IMR-90 (cell line): ENCODE measurements at regions not wholly inside any gene's neighbourhood (a gene's known extent, or its start where the extent isn't known, plus 50 kb on each side); places are given as distances from the start of the nearest gene placed in this dataset.

Experiments
- ATAC-seq: fragments of 200-7000 bp; cut with Tn5 transposase; 2 replicates; pipeline ENCODE4 v1.9.1; 2020; ENCODE audit warnings: low read depth, mild to moderate bottlenecking, moderate library complexity
- BruUV-seq: library from RNA; stranded (reverse); fragments of 400-500 nt; replicated peaks from 2 replicates; lab custom pipeline; 2021; lab: Mats Ljungman, UMichigan
- CTCF ChIA-PET: fragments of 300-600 bp; formaldehyde crosslinking; extraction: SDS; loops from one replicate; lab custom pipeline; 2021; ENCODE audit warnings: antibody characterized with exemption; lab: Yijun Ruan, JAX
- POLR2A ChIA-PET: fragments of 300-600 bp; sonication (Branson Sonifier 250); formaldehyde crosslinking; loops from one replicate; lab custom pipeline; 2022; ENCODE audit warnings: antibody characterized with exemption; ENCODE audit not compliant: unreplicated experiment; lab: Charles Lee
- DNase-seq: peaks from one replicate; pipeline ENCODE4 v3.0.0; 2013
- H2AFZ ChIP-seq: replicated peaks from 2 replicates; pipeline ENCODE3; 2013; ENCODE audit warnings: low read length, mild to moderate bottlenecking; ENCODE audit not compliant: poor library complexity
- H2AK5ac ChIP-seq: 2 replicates; pipeline ENCODE4 v1.6.1; 2013; ENCODE audit warnings: low read depth, low read length, inconsistent platforms
- H2AK9ac ChIP-seq: replicated peaks from 2 replicates; pipeline ENCODE3; 2013; ENCODE audit warnings: mild to moderate bottlenecking, low read depth, low read length, moderate library complexity; ENCODE audit not compliant: poor library complexity
- H2BK120ac ChIP-seq: 2 replicates; pipeline ENCODE4 v1.6.1; 2013; ENCODE audit warnings: low read depth, low read length, inconsistent platforms
- H2BK15ac ChIP-seq: 3 replicates; pipeline ENCODE4 v1.6.1; 2013; ENCODE audit warnings: low read depth, low read length, inconsistent platforms
- H2BK20ac ChIP-seq: 2 replicates; pipeline ENCODE4 v1.6.1; 2013; ENCODE audit warnings: low read depth, mild to moderate bottlenecking, inconsistent platforms, low read length, moderate library complexity
- H2BK5ac ChIP-seq: 2 replicates; pipeline ENCODE4 v1.6.1; 2013; ENCODE audit warnings: mild to moderate bottlenecking, low read depth, low read length, inconsistent platforms; ENCODE audit not compliant: poor library complexity, severe bottlenecking
- H3K14ac ChIP-seq: replicated peaks from 2 replicates; pipeline ENCODE4 v1.6.1; 2013; ENCODE audit warnings: low read depth, low read length, inconsistent platforms
- H3K18ac ChIP-seq: 2 replicates; pipeline ENCODE4 v1.6.1; 2013; ENCODE audit warnings: low read depth, low read length, control low read depth
- H3K23ac ChIP-seq: 2 replicates; pipeline ENCODE4 v1.6.1; 2013; ENCODE audit warnings: low read depth, low read length, inconsistent platforms
- H3K27ac ChIP-seq: 2 replicates; pipeline ENCODE4 v1.5.1; 2013; ENCODE audit warnings: mild to moderate bottlenecking, control low read depth, low read length; ENCODE audit not compliant: insufficient read depth
- H3K27me3 ChIP-seq: 2 replicates; pipeline ENCODE4 v1.6.1; 2013; ENCODE audit warnings: low read length; ENCODE audit not compliant: control insufficient read depth, insufficient read depth
- H3K36me3 ChIP-seq: 2 replicates; pipeline ENCODE4 v1.6.1; 2013; ENCODE audit warnings: low read length, mixed read lengths; ENCODE audit not compliant: control insufficient read depth, insufficient read depth
- H3K4ac ChIP-seq: 2 replicates; pipeline ENCODE4 v1.6.1; 2013; ENCODE audit warnings: low read depth, low read length, inconsistent platforms
- H3K4me1 ChIP-seq: 2 replicates; pipeline ENCODE4 v1.6.1; 2013; ENCODE audit warnings: low read length, mixed read lengths; ENCODE audit not compliant: control insufficient read depth, insufficient read depth
- H3K4me2 ChIP-seq: 2 replicates; pipeline ENCODE4 v1.6.1; 2013; ENCODE audit warnings: low read depth, mild to moderate bottlenecking, control low read depth, low read length, moderate library complexity
- H3K4me3 ChIP-seq: 2 replicates; pipeline ENCODE4 v1.5.1; 2013; ENCODE audit warnings: low read depth, mild to moderate bottlenecking, control low read depth, low read length, moderate library complexity; ENCODE audit not compliant: insufficient read depth
- H3K56ac ChIP-seq: 2 replicates; pipeline ENCODE4 v1.6.1; 2013; ENCODE audit warnings: low read length, inconsistent platforms; ENCODE audit not compliant: insufficient read depth; ENCODE audit errors: extremely low read depth
- H3K79me1 ChIP-seq, 2 experiments: 2 replicates each; pipeline ENCODE4 v1.6.1; 2013; ENCODE audit warnings: low read length in 2 of 2, inconsistent platforms in 1 of 2, low read depth in 1 of 2
- H3K9ac ChIP-seq: 2 replicates; pipeline ENCODE4 v1.6.1; 2013; ENCODE audit warnings: low read depth, low read length, control low read depth
- H3K9me1 ChIP-seq: 2 replicates; pipeline ENCODE4 v1.6.1; 2013; ENCODE audit warnings: low read length, inconsistent platforms; ENCODE audit not compliant: insufficient read depth
- H3K9me3 ChIP-seq: 2 replicates; pipeline ENCODE4 v1.6.1; 2013; ENCODE audit warnings: low read length; ENCODE audit not compliant: control insufficient read depth, insufficient read depth
- H4K20me1 ChIP-seq: 2 replicates; pipeline ENCODE4 v1.6.1; 2013; ENCODE audit warnings: low read length, inconsistent platforms; ENCODE audit not compliant: insufficient read depth
- H4K5ac ChIP-seq: 2 replicates; pipeline ENCODE4 v1.6.1; 2013; ENCODE audit warnings: mild to moderate bottlenecking, low read depth, low read length, control low read depth
- H4K8ac ChIP-seq, 2 experiments: 2 replicates each; pipeline ENCODE4 v1.6.1; 2013; ENCODE audit warnings: low read depth in 2 of 2, low read length in 2 of 2, control low read depth in 1 of 2, inconsistent platforms in 1 of 2
- H4K91ac ChIP-seq: 2 replicates; pipeline ENCODE4 v1.6.1; 2013; ENCODE audit warnings: low read depth, low read length, inconsistent platforms; ENCODE audit not compliant: insufficient read depth
- BHLHE40 ChIP-seq: fragments of 150-350 bp; IDR thresholded peaks from 2 replicates; pipeline ENCODE4 v1.6.1; 2016; ENCODE audit warnings: mild to moderate bottlenecking, low read depth, low read length
- CEBPB ChIP-seq: IDR thresholded peaks from 2 replicates; pipeline ENCODE4 v1.6.1; 2012; ENCODE audit warnings: low read depth, low read length, improper control_type of control experiment
- CHD1 ChIP-seq: IDR thresholded peaks from 2 replicates; pipeline ENCODE4 v1.6.1; 2012; ENCODE audit warnings: low read depth, low read length, improper control_type of control experiment
- FOS ChIP-seq: fragments of 150-350 bp; IDR thresholded peaks from 2 replicates; pipeline ENCODE4 v1.6.1; 2016; ENCODE audit warnings: low read depth, low read length
- MAFK ChIP-seq: IDR thresholded peaks from 2 replicates; pipeline ENCODE4 v1.6.1; 2012; ENCODE audit warnings: low read depth, low read length, improper control_type of control experiment
- MAZ ChIP-seq: IDR thresholded peaks from 2 replicates; pipeline ENCODE4 v1.6.1; 2012; ENCODE audit warnings: low read depth, mild to moderate bottlenecking, low read length, improper control_type of control experiment, moderate library complexity, borderline replicate concordance
- MXI1 ChIP-seq: IDR thresholded peaks from 2 replicates; pipeline ENCODE4 v1.6.1; 2012; ENCODE audit warnings: low read depth, mild to moderate bottlenecking, low read length, moderate library complexity, borderline replicate concordance
- NFE2L2 ChIP-seq: fragments of 150-350 bp; IDR thresholded peaks from 2 replicates; pipeline ENCODE4 v1.6.1; 2016; ENCODE audit warnings: low read depth, mild to moderate bottlenecking, low read length
- POLR2A ChIP-seq: IDR thresholded peaks from 2 replicates; pipeline ENCODE4 v1.6.1; 2012; ENCODE audit warnings: mild to moderate bottlenecking, low read depth, low read length
- RAD21 ChIP-seq: IDR thresholded peaks from 2 replicates; pipeline ENCODE4 v1.6.1; 2012; ENCODE audit warnings: low read length, improper control_type of control experiment
- RCOR1 ChIP-seq: IDR thresholded peaks from 2 replicates; pipeline ENCODE4 v1.6.1; 2012; ENCODE audit warnings: mild to moderate bottlenecking, low read length, improper control_type of control experiment; ENCODE audit not compliant: insufficient replicate concordance
- RFX5 ChIP-seq: IDR thresholded peaks from 2 replicates; pipeline ENCODE4 v1.8.0; 2012; ENCODE audit warnings: low read depth, mild to moderate bottlenecking, low read length, moderate library complexity
- SMC3 ChIP-seq: fragments of 150-350 bp; IDR thresholded peaks from 2 replicates; pipeline ENCODE4 v1.6.1; 2016; ENCODE audit warnings: low read depth, mild to moderate bottlenecking, antibody characterized with exemption, low read length, moderate library complexity
- dilution Hi-C: fragments of 300-500 bp; cut with HindIII; formaldehyde crosslinking; loops from one replicate; pipeline ENCODE4 v1.14.3; 2018; ENCODE audit warnings: low sequenced_read_pairs; ENCODE audit not compliant: unreplicated experiment
- in situ Hi-C: fragments of 300-500 bp; cut with MboI; formaldehyde crosslinking; loops from 3 replicates; pipeline ENCODE4 v1.14.3; 2019; ENCODE audit warnings: low sequenced_read_pairs, inconsistent platforms, mixed read lengths
- intact Hi-C: fragments of 100-400 bp; cut with micrococcal nuclease; formaldehyde crosslinking; loops from 2 replicates; pipeline ENCODE4 v1.10.0; 2022
- TF ChIP-seq, protein P1 (sequence below): fragments of 150-350 bp; IDR thresholded peaks from 2 replicates; pipeline ENCODE4 v1.6.1; 2017; ENCODE audit warnings: mild to moderate bottlenecking, antibody characterized with exemption, low read length, low read depth
- TF ChIP-seq, protein P2 (sequence below): fragments of 150-350 bp; IDR thresholded peaks from 2 replicates; pipeline ENCODE4 v1.6.1; 2016; ENCODE audit warnings: low read depth, mild to moderate bottlenecking, low read length, moderate library complexity, borderline replicate concordance

GRCh38 chr12:91952916-91953315 lies 192.7 kb downstream of the BTG1 start:
- Histone ChIP-seq H3K9me3 (peaks cover 2% of the 10 kb centered on the region; the same call in 1 of the 2 replicates), H3K27me3 (no peaks in the 10 kb centered on the region), H3K4me2 (no peak overlapping the region), H4K8ac (no peak overlapping the region), H3K4me1 (peaks cover 2% of the 10 kb centered on the region; the same call in 1 of the 2 replicates), H4K91ac (no peak overlapping the region), H3K79me1 (no peaks in the 10 kb centered on the region), H2BK15ac (no peak overlapping the region), H2AFZ (no peak overlapping the region), H3K23ac (no peak overlapping the region), H3K27ac (no peak overlapping the region), H2AK9ac (no peak overlapping the region), H3K18ac (no peak overlapping the region), H4K5ac (no peak overlapping the region), H3K36me3 (no peaks in the 10 kb centered on the region), H2BK120ac (no peak overlapping the region), H4K20me1 (no peaks in the 10 kb centered on the region), H3K9me1 (no peaks in the 10 kb centered on the region), H2BK5ac (no peak overlapping the region), H2BK20ac (no peak overlapping the region), H2AK5ac (no peak overlapping the region), H3K4me3 (no peak overlapping the region), H3K4ac (no peak overlapping the region), H3K9ac (no peak overlapping the region), H3K14ac (no peak overlapping the region), H3K56ac (no peak overlapping the region)
- in situ Hi-C loops (no loop called here), dilution Hi-C loops (no loop called here), intact Hi-C loops (no loop called here)
- ChIA-PET CTCF (no interaction called here), POLR2A (no interaction called here)
- BruUV-seq: no TSS peak
- TF ChIP-seq BHLHE40 (no peak), RAD21 (no peak), SMC3 (no peak), MAZ (no peak), FOS (no peak), MAFK (no peak), CHD1 (no peak), CEBPB (no peak), POLR2A (no peak), RCOR1 (no peak), RFX5 (no peak), NFE2L2 (no peak), MXI1 (no peak)
- TF ChIP-seq, protein P1, sequence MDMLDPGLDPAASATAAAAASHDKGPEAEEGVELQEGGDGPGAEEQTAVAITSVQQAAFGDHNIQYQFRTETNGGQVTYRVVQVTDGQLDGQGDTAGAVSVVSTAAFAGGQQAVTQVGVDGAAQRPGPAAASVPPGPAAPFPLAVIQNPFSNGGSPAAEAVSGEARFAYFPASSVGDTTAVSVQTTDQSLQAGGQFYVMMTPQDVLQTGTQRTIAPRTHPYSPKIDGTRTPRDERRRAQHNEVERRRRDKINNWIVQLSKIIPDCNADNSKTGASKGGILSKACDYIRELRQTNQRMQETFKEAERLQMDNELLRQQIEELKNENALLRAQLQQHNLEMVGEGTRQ: no peak
- TF ChIP-seq, protein P2, sequence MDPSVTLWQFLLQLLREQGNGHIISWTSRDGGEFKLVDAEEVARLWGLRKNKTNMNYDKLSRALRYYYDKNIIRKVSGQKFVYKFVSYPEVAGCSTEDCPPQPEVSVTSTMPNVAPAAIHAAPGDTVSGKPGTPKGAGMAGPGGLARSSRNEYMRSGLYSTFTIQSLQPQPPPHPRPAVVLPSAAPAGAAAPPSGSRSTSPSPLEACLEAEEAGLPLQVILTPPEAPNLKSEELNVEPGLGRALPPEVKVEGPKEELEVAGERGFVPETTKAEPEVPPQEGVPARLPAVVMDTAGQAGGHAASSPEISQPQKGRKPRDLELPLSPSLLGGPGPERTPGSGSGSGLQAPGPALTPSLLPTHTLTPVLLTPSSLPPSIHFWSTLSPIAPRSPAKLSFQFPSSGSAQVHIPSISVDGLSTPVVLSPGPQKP: no peak
- ATAC-seq (no peak), DNase-seq (no peak)
